ENCODE measurements at regions not wholly inside any gene's neighbourhood (a gene's known extent, or its start where the extent isn't known, plus 50 kb on each side); places are given as distances from the start of the nearest gene placed in this dataset.

GRCh38 chr10:52836816-52837215 is 64.2 kb upstream of the MBL2 start:
- H3K4me3 ChIP-seq (replicated peaks; ENCODE audit: low read depth, low read length) = no peak overlapping the region
- no peak for DNase-seq (ENCODE audit: extremely low read depth, low read depth)
- TF ChIP-seq CTCF (IDR thresholded peaks at IDR 0.05; ENCODE audit: low read depth, low read length, missing control alignments) = no peak

Data from HFF-Myc (cell line).